ENCODE measurements at regions not wholly inside any gene's neighbourhood (a gene's known extent, or its start where the extent isn't known, plus 50 kb on each side); places are given as distances from the start of the nearest gene placed in this dataset.

GRCh38 chr2:120480346-120480902 is 134.5 kb downstream of the INHBB start:
- Histone ChIP-seq H3K4me2 (ENCODE audit: insufficient read depth, low read length, poor library complexity, severe bottlenecking) (no peak overlapping the region), H3K27me3 (ENCODE audit: control insufficient read depth in 3 of 3, insufficient read depth in 3 of 3, low read depth in 1 of 3, low read length in 3 of 3) (peaks cover 0 to 15% (median 7%) of the 10 kb centered on the region in 3 experiments), H3K4ac (ENCODE audit: low read length) (no peak overlapping the region), H3K4me1 (ENCODE audit: control insufficient read depth in 2 of 2, insufficient read depth in 1 of 2, low read depth in 1 of 2, low read length in 2 of 2) (no peaks in the 10 kb centered on the region), H4K8ac (ENCODE audit: low read depth, low read length) (no peak overlapping the region), H2BK120ac (ENCODE audit: low read depth, low read length) (no peak overlapping the region), H3K79me1 (ENCODE audit: low read depth, low read length) (no peaks in the 10 kb centered on the region), H3K36me3 (replicated peaks in 1 of 2; ENCODE audit: control insufficient read depth in 2 of 2, insufficient read depth in 2 of 2, low read length in 2 of 2) (no peaks in the 10 kb centered on the region), H2BK5ac (ENCODE audit: low read length) (no peak overlapping the region), H3K9me3 (replicated peaks in 1 of 2; ENCODE audit: control insufficient read depth in 2 of 2, insufficient read depth in 1 of 2, low read depth in 1 of 2, low read length in 2 of 2) (peaks cover 0 to 4% of the 10 kb centered on the region in 2 donors), H2BK12ac (ENCODE audit: low read length) (no peak overlapping the region), H2BK15ac (ENCODE audit: low read length) (no peak overlapping the region), H4K91ac (ENCODE audit: low read depth, low read length, poor library complexity) (no peak overlapping the region), H2AK5ac (ENCODE audit: low read depth, low read length) (no peak overlapping the region), H3K14ac (ENCODE audit: low read length) (no peak overlapping the region), H2AFZ (ENCODE audit: low read length) (no peak overlapping the region), H3K23ac (ENCODE audit: low read depth, low read length, poor library complexity) (no peak overlapping the region), H3K4me3 (ENCODE audit: low read length in 2 of 2) (no peak overlapping the region), H3K18ac (ENCODE audit: low read length) (no peak overlapping the region), H3K9ac (ENCODE audit: low read depth, low read length, poor library complexity) (no peak overlapping the region), H3K27ac (replicated peaks; ENCODE audit: low read length) (no peak overlapping the region)
- 100% methylated on average over 2 of the region's 9 CpGs for WGBS, 2 donors (ENCODE audit: extremely low coverage in 2 of 2, insufficient read length in 2 of 2, insufficient replicate concordance in 1 of 2)
- no peak for DNase-seq (ENCODE audit: low spot score)

DNA sequence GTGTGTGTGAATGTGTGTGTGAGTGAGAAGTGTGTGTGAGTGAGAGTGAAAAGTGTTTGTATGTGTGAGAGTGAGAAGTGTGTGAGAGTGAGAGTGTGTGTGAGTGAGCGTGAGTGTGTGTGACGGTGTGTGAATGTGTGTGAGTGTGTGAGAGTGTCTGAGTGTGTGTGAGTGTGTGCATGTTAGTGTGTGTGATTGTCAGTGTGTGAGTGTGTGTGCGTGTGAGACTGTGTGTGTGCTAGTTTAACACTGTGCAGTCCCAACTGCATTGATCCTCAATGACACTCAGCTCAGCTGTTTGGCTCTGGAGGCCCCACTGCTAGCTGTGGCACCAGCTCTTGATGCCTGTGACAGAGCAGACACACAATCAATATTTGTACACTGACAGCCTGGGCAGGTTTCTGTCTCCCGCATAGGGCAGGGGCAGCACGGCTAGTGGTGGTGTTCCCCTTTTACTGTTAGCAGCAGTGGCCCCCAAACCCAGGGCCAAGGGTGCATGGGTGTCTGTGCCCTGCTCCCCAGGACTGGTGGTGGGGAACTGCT is 135.0 kb downstream of the INHBB start:
- Histone ChIP-seq H2BK5ac (ENCODE audit: low read length) (peak overlapping the region; percentile 63), H3K4ac (ENCODE audit: low read length) (no peak overlapping the region), H2BK12ac (ENCODE audit: low read length) (no peak overlapping the region), H2BK15ac (ENCODE audit: low read length) (no peak overlapping the region), H3K9ac (ENCODE audit: low read depth, low read length, poor library complexity) (no peak overlapping the region), H2AFZ (ENCODE audit: low read length) (no peak overlapping the region), H2BK120ac (ENCODE audit: low read depth, low read length) (no peak overlapping the region), H3K36me3 (replicated peaks in 1 of 2; ENCODE audit: control insufficient read depth in 2 of 2, insufficient read depth in 2 of 2, low read length in 2 of 2) (no peaks in the 10 kb centered on the region), H3K4me1 (ENCODE audit: control insufficient read depth in 2 of 2, insufficient read depth in 1 of 2, low read depth in 1 of 2, low read length in 2 of 2) (no peaks in the 10 kb centered on the region), H3K27ac (replicated peaks; ENCODE audit: low read length) (no peak overlapping the region), H3K79me1 (ENCODE audit: low read depth, low read length) (no peaks in the 10 kb centered on the region), H3K4me3 (ENCODE audit: low read length in 2 of 2) (no peak overlapping the region), H3K9me3 (replicated peaks in 1 of 2; ENCODE audit: control insufficient read depth in 2 of 2, insufficient read depth in 1 of 2, low read depth in 1 of 2, low read length in 2 of 2) (peaks cover 0 to 4% of the 10 kb centered on the region in 2 donors), H3K18ac (ENCODE audit: low read length) (peak overlapping the region; percentile 83), H2AK5ac (ENCODE audit: low read depth, low read length) (no peak overlapping the region), H4K91ac (ENCODE audit: low read depth, low read length, poor library complexity) (no peak overlapping the region), H3K27me3 (ENCODE audit: control insufficient read depth in 3 of 3, insufficient read depth in 3 of 3, low read depth in 1 of 3, low read length in 3 of 3) (peaks cover 0 to 17% (median 4%) of the 10 kb centered on the region in 3 experiments), H4K8ac (ENCODE audit: low read depth, low read length) (no peak overlapping the region), H3K4me2 (ENCODE audit: insufficient read depth, low read length, poor library complexity, severe bottlenecking) (no peak overlapping the region), H3K14ac (ENCODE audit: low read length) (no peak overlapping the region), H3K23ac (ENCODE audit: low read depth, low read length, poor library complexity) (peak overlapping the region; percentile 52)
- no peak for DNase-seq (ENCODE audit: low spot score)
- WGBS, 2 donors (ENCODE audit: extremely low coverage in 2 of 2, insufficient read length in 2 of 2, insufficient replicate concordance in 1 of 2), result 98 to 100% methylated on average over 2 of the region's 5 CpGs

DNA sequence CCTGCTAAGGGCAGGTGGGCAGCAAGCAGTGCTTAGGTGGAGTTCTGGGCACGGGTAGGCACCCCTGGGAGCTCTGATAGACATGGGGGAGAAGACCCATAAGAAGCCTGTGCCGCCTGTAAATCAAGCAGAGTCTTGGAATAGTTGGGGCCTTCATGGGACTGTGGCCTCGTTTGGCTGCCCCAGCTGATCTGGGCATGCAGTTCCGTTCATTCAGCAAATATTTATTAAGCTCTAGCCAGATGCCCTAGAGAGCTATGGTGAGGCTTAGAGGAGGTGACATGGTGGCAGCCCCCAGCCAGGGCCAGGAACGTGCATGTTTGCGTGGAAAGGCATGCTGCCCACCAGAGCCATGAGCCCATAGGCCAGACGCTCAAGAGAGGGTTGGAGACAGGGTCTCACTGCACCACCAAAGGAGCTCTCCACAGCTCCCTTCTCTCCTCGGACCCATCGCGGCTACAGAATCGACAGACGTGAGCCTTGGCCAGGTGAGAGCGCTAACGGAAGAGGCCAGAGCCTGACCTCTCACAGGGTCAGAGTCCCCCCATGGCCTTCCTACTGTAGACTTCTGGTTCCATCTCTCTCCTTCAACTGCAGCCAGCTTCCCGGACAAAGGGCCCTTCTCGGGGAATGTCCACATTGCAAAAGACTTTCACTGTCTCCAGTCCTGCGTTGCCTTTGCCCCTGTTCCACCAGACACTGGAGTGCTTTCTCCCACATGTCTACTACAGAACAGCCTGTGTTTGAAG is 135.7 kb downstream of the INHBB start:
- Histone ChIP-seq H3K9me3 (replicated peaks in 1 of 2; ENCODE audit: control insufficient read depth in 2 of 2, insufficient read depth in 1 of 2, low read depth in 1 of 2, low read length in 2 of 2) (peaks cover 0 to 7% of the 10 kb centered on the region in 2 donors), H3K79me1 (ENCODE audit: low read depth, low read length) (no peaks in the 10 kb centered on the region), H3K18ac (ENCODE audit: low read length) (peak overlapping the region; percentile 83)

GRCh38 chr2:120482334-120482733 is 136.4 kb downstream of the INHBB start:
- no peaks in the 10 kb centered on the region for H3K36me3 ChIP-seq (replicated peaks in 1 of 2; ENCODE audit: control insufficient read depth in 2 of 2, insufficient read depth in 2 of 2, low read length in 2 of 2)
- H2BK5ac ChIP-seq (ENCODE audit: low read length), result no peak overlapping the region
- H3K9me3 ChIP-seq (replicated peaks in 1 of 2; ENCODE audit: control insufficient read depth in 2 of 2, insufficient read depth in 1 of 2, low read depth in 1 of 2, low read length in 2 of 2), result peaks cover 0 to 7% of the 10 kb centered on the region in 2 donors
- no peak overlapping the region for H3K9ac ChIP-seq (ENCODE audit: low read depth, low read length, poor library complexity)
- no peak overlapping the region for H2AFZ ChIP-seq (ENCODE audit: low read length)
- H2BK12ac ChIP-seq (ENCODE audit: low read length), result no peak overlapping the region
- no peaks in the 10 kb centered on the region for H3K4me1 ChIP-seq (ENCODE audit: control insufficient read depth in 2 of 2, insufficient read depth in 1 of 2, low read depth in 1 of 2, low read length in 2 of 2)
- no peak overlapping the region for H3K4me2 ChIP-seq (ENCODE audit: insufficient read depth, low read length, poor library complexity, severe bottlenecking)
- H3K23ac ChIP-seq (ENCODE audit: low read depth, low read length, poor library complexity), result no peak overlapping the region
- peak overlapping the region; percentile 56 for H2AK5ac ChIP-seq (ENCODE audit: low read depth, low read length)
- H3K79me1 ChIP-seq (ENCODE audit: low read depth, low read length), result no peaks in the 10 kb centered on the region
- no peak overlapping the region for H3K4me3 ChIP-seq (ENCODE audit: low read length in 2 of 2)
- no peak overlapping the region for H4K8ac ChIP-seq (ENCODE audit: low read depth, low read length)
- no peak overlapping the region for H2BK15ac ChIP-seq (ENCODE audit: low read length)
- WGBS, 2 donors (ENCODE audit: extremely low coverage in 2 of 2, insufficient read length in 2 of 2, insufficient replicate concordance in 1 of 2), result no CpG with 5 or more reads among the region's 9 CpGs
- H3K4ac ChIP-seq (ENCODE audit: low read length), result no peak overlapping the region
- no peak overlapping the region for H4K91ac ChIP-seq (ENCODE audit: low read depth, low read length, poor library complexity)
- H3K14ac ChIP-seq (ENCODE audit: low read length), result no peak overlapping the region
- DNase-seq (ENCODE audit: low spot score), result no peak
- H3K27ac ChIP-seq (replicated peaks; ENCODE audit: low read length), result no peak overlapping the region
- peaks cover 0 to 18% (median 4%) of the 10 kb centered on the region in 3 experiments for H3K27me3 ChIP-seq (ENCODE audit: control insufficient read depth in 3 of 3, insufficient read depth in 3 of 3, low read depth in 1 of 3, low read length in 3 of 3)
- H3K18ac ChIP-seq (ENCODE audit: low read length), result peak overlapping the region; percentile 11
- no peak overlapping the region for H2BK120ac ChIP-seq (ENCODE audit: low read depth, low read length)

More for the DNA sequence above, 135.7 kb downstream of the INHBB start:
- Histone ChIP-seq H2AK5ac (ENCODE audit: low read depth, low read length) (peak overlapping the region; percentile 56), H3K27ac (replicated peaks; ENCODE audit: low read length) (no peak overlapping the region), H3K9ac (ENCODE audit: low read depth, low read length, poor library complexity) (no peak overlapping the region), H4K91ac (ENCODE audit: low read depth, low read length, poor library complexity) (no peak overlapping the region), H3K4me1 (ENCODE audit: control insufficient read depth in 2 of 2, insufficient read depth in 1 of 2, low read depth in 1 of 2, low read length in 2 of 2) (no peaks in the 10 kb centered on the region), H3K23ac (ENCODE audit: low read depth, low read length, poor library complexity) (peak overlapping the region; percentile 52), H2BK5ac (ENCODE audit: low read length) (peak overlapping the region; percentile 63), H3K4ac (ENCODE audit: low read length) (no peak overlapping the region), H4K8ac (ENCODE audit: low read depth, low read length) (no peak overlapping the region), H3K27me3 (ENCODE audit: control insufficient read depth in 3 of 3, insufficient read depth in 3 of 3, low read depth in 1 of 3, low read length in 3 of 3) (peaks cover 0 to 23% (median 4%) of the 10 kb centered on the region in 3 experiments), H3K4me3 (ENCODE audit: low read length in 2 of 2) (no peak overlapping the region), H2AFZ (ENCODE audit: low read length) (no peak overlapping the region), H2BK120ac (ENCODE audit: low read depth, low read length) (no peak overlapping the region), H3K14ac (ENCODE audit: low read length) (no peak overlapping the region), H2BK15ac (ENCODE audit: low read length) (no peak overlapping the region), H3K36me3 (replicated peaks in 1 of 2; ENCODE audit: control insufficient read depth in 2 of 2, insufficient read depth in 2 of 2, low read length in 2 of 2) (no peaks in the 10 kb centered on the region), H3K4me2 (ENCODE audit: insufficient read depth, low read length, poor library complexity, severe bottlenecking) (no peak overlapping the region), H2BK12ac (ENCODE audit: low read length) (no peak overlapping the region)
- no peak for DNase-seq (ENCODE audit: low spot score)
- no CpG with 5 or more reads among the region's 17 CpGs for WGBS, 2 donors (ENCODE audit: extremely low coverage in 2 of 2, insufficient read length in 2 of 2, insufficient replicate concordance in 1 of 2)

Data from neuronal stem cell (in vitro differentiated cells).